ENCODE measurements at regions not wholly inside any gene's neighbourhood (a gene's known extent, or its start where the extent isn't known, plus 50 kb on each side); places are given as distances from the start of the nearest gene placed in this dataset.

GRCh38 chr20:41697861-41698559 is 79.8 kb upstream of the CHD6 start:
- TF ChIP-seq CTCF (IDR thresholded peaks at IDR 0.05) (peak; percentile 54 to 78 (median 70)), POLR2AphosphoS5 (IDR thresholded peaks at IDR 0.05) (no peak)
- no peak for DNase-seq
- Histone ChIP-seq H3K36me3 (no peaks in the 10 kb centered on the region), H3K27ac (no peak overlapping the region), H3K4me1 (peaks cover 0 to 12% (median 0%) of the 10 kb centered on the region in 4 donors), H3K27me3 (no peaks in the 10 kb centered on the region), H3K9me3 (no peaks in the 10 kb centered on the region), H3K4me3 (no peak overlapping the region)
- WGBS, 2 donors (ENCODE audit: low coverage in 1 of 2): 62 to 75% methylated on average over 5 to 6 of the region's 6 CpGs
- intact Hi-C loops (cut with DNase I; ENCODE audit: low total_unique reads) (no loop called here), in situ Hi-C loops (cut with MboI; ENCODE audit: low pct_ligation_motif_present in 1 of 4, low pct_unique_long_range_greater_than_20kb in 1 of 4, low sequenced_read_pairs in 3 of 4) (no loop called here)

- no peaks in the 10 kb centered on the region for H3K9me3 ChIP-seq
- intact Hi-C loops (cut with DNase I; ENCODE audit: low total_unique reads): no loop called here
- no peak for DNase-seq
- 78% methylated on average over 3 of the region's 3 CpGs; no CpG with 5 or more reads in 1 of the 2 donors for WGBS, 2 donors (ENCODE audit: low coverage in 1 of 2)
- in situ Hi-C loops (cut with MboI; ENCODE audit: low pct_ligation_motif_present in 1 of 4, low pct_unique_long_range_greater_than_20kb in 1 of 4, low sequenced_read_pairs in 3 of 4): no loop called here
- no peaks in the 10 kb centered on the region for H3K27me3 ChIP-seq
- no peak overlapping the region for H3K4me3 ChIP-seq
- H3K4me1 ChIP-seq: peaks cover 0 to 16% (median 0%) of the 10 kb centered on the region in 4 donors
- no peak overlapping the region for H3K27ac ChIP-seq
- H3K36me3 ChIP-seq: no peaks in the 10 kb centered on the region
- no peak for TF ChIP-seq EP300 (IDR thresholded peaks at IDR 0.05; ENCODE audit: low read depth)
- TF ChIP-seq POLR2AphosphoS5 (IDR thresholded peaks at IDR 0.05): no peak
- no peak for TF ChIP-seq POLR2A (IDR thresholded peaks at IDR 0.05)
- TF ChIP-seq CTCF (IDR thresholded peaks at IDR 0.05): no peak
These were observed 78.3 kb upstream of the CHD6 start for GRCh38 chr20:41696428-41696827.

- DNase-seq: no peak
- H3K27ac ChIP-seq: peak overlapping the region; percentile 89 to 93 (median 90)
- TF ChIP-seq EP300 (IDR thresholded peaks at IDR 0.05; ENCODE audit: low read depth) (no peak), CTCF (IDR thresholded peaks at IDR 0.05) (no peak), POLR2A (IDR thresholded peaks at IDR 0.05) (no peak)
- WGBS, 2 donors (ENCODE audit: low coverage in 1 of 2): 81 to 87% methylated on average over 2 of the region's 2 CpGs
- intact Hi-C loops (cut with DNase I; ENCODE audit: low total_unique reads): no loop called here
- H3K4me3 ChIP-seq: no peak overlapping the region
- peaks cover 0 to 16% (median 0%) of the 10 kb centered on the region in 4 donors for H3K4me1 ChIP-seq
- H3K27me3 ChIP-seq: no peaks in the 10 kb centered on the region
- H3K36me3 ChIP-seq: no peaks in the 10 kb centered on the region
- no peaks in the 10 kb centered on the region for H3K9me3 ChIP-seq
- in situ Hi-C loops (cut with MboI; ENCODE audit: low pct_ligation_motif_present in 1 of 4, low pct_unique_long_range_greater_than_20kb in 1 of 4, low sequenced_read_pairs in 3 of 4): no loop called here
These were observed 76.6 kb upstream of the CHD6 start for GRCh38 chr20:41694796-41695195.

GRCh38 chr20:41693136-41693979 is 75.2 kb upstream of the CHD6 start:
- Histone ChIP-seq H3K27ac (peak overlapping the region; percentile 89 to 93 (median 90)), H3K9me3 (no peaks in the 10 kb centered on the region), H3K27me3 (no peaks in the 10 kb centered on the region), H3K4me1 (peaks cover 0 to 17% (median 0%) of the 10 kb centered on the region in 4 donors), H3K36me3 (no peaks in the 10 kb centered on the region), H3K4me3 (peak overlapping the region; percentile 65 to 84 (median 65))
- TF ChIP-seq CTCF (IDR thresholded peaks at IDR 0.05) (peak; percentile 34 to 61 (median 52)), POLR2AphosphoS5 (IDR thresholded peaks at IDR 0.05) (peak; percentile 44 to 84 (median 70)), EP300 (IDR thresholded peaks at IDR 0.05; ENCODE audit: low read depth) (no peak), POLR2A (IDR thresholded peaks at IDR 0.05) (peak; percentile 54)
- intact Hi-C loops (cut with DNase I; ENCODE audit: low total_unique reads) (no loop called here), in situ Hi-C loops (cut with MboI; ENCODE audit: low pct_ligation_motif_present in 1 of 4, low pct_unique_long_range_greater_than_20kb in 1 of 4, low sequenced_read_pairs in 3 of 4) (no loop called here)
- DNase-seq: peak; percentile 82
- 0% methylated on average over 2 to 32 of the region's 33 CpGs for WGBS, 2 donors (ENCODE audit: low coverage in 1 of 2)
